ENCODE measurements at regions not wholly inside any gene's neighbourhood (a gene's known extent, or its start where the extent isn't known, plus 50 kb on each side); places are given as distances from the start of the nearest gene placed in this dataset.

DNA sequence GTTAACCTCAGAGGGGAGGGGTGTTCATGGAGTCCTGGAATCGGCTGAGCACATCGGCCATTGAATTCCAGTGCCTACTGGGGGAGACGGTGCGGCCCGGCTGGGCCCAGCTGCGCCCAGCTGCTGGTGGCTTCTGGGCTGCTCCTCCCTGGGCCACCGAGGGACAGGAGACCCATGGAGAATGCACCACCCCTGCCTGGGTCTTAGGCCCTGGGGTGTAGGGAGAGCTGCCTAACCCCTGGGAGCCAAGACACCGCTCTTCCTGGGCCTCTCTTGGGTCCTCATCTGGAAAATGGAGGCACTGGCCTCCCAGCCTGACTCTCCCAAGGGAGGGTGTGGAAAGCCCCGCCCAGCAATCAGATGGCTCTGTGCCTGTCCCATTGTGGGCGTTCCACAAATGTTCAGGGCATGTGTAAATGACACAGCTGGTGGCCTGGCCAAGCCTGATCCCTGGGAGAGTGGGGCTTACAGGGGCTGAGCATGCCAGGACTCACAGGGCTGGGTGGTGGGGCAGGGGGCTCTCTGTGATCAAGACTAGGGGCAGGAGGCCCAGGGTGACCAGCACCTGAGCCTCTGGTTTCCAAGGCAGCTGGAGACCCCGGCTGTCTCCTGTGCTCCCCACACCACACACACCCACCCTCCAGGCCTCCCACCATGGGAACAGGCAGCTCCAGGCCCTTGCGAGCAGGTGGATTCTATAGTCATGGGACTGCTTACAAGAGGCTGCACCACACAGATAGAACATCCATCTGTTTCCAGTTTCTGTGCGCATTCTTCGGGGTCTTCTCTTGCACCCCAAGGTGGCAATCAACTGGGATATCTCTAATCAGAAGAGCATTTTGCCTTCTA lies 150.9 kb downstream of the URI1 start:
- Histone ChIP-seq H3K27me3 (replicated peaks in 1 of 4; ENCODE audit: control insufficient read depth in 3 of 4, extremely low read depth in 1 of 4, insufficient read depth in 3 of 4, low read length in 3 of 4) (no peaks in the 10 kb centered on the region), H3K4ac (replicated peaks; ENCODE audit: insufficient read length, low read depth, low read length) (no peak overlapping the region), H3K56ac (replicated peaks; ENCODE audit: insufficient read length, low read depth, low read length) (no peak overlapping the region), H3K4me1 (replicated peaks in 1 of 4; ENCODE audit: control insufficient read depth in 3 of 4, insufficient read depth in 4 of 4, low read length in 3 of 4) (peaks cover 0 to 5% (median 0%) of the 10 kb centered on the region in 4 experiments; a peak in 2 of 7 replicates), H3K23ac (ENCODE audit: insufficient read length) (no peak overlapping the region), H3K79me2 (ENCODE audit: control insufficient read depth in 1 of 2, insufficient read depth in 2 of 2, low read length in 2 of 2) (no peaks in the 10 kb centered on the region), H3K18ac (ENCODE audit: extremely low read depth, low read length) (no peak overlapping the region), H3K14ac (ENCODE audit: insufficient read length) (no peak overlapping the region), H2AFZ (ENCODE audit: low read length) (no peak overlapping the region), H2BK12ac (ENCODE audit: low read depth, low read length) (no peak overlapping the region), H3K4me3 (ENCODE audit: extremely low read depth in 1 of 4, insufficient read depth in 2 of 4, low read depth in 3 of 4, low read length in 4 of 4) (no peak overlapping the region), H3K79me1 (ENCODE audit: low read depth, low read length) (no peaks in the 10 kb centered on the region), H4K20me1 (replicated peaks in 1 of 2; ENCODE audit: control insufficient read depth in 1 of 2, insufficient read depth in 2 of 2, low read length in 2 of 2) (no peaks in the 10 kb centered on the region), H2BK120ac (replicated peaks; ENCODE audit: low read depth, low read length) (no peak overlapping the region), H4K91ac (replicated peaks; ENCODE audit: insufficient read length, low read length) (no peak overlapping the region), H2BK5ac (ENCODE audit: low read depth, low read length) (no peak overlapping the region), H2BK15ac (ENCODE audit: low read length) (no peak overlapping the region), H3K9ac (replicated peaks in 1 of 4; ENCODE audit: extremely low read depth in 1 of 4, low read depth in 3 of 4, low read length in 3 of 4) (no peak overlapping the region), H3K9me3 (ENCODE audit: insufficient read depth in 2 of 2, low read depth in 1 of 2, low read length in 1 of 2) (no peaks in the 10 kb centered on the region), H4K8ac (ENCODE audit: extremely low read depth, insufficient read depth, low read length) (no peak overlapping the region; the same call in 1 of the 2 replicates), H3K36me3 (ENCODE audit: control insufficient read depth in 2 of 4, insufficient read depth in 4 of 4, low read length in 3 of 4) (no peaks in the 10 kb centered on the region), H2AK5ac (ENCODE audit: low read depth, low read length) (no peak overlapping the region), H4K5ac (ENCODE audit: insufficient read length, low read depth, low read length) (no peak overlapping the region), H3K27ac (ENCODE audit: low read depth, low read length) (no peak overlapping the region), H3K4me2 (ENCODE audit: insufficient read depth in 1 of 2, low read depth in 2 of 2, low read length in 2 of 2) (no peak overlapping the region), H3K23me2 (ENCODE audit: low read depth, low read length) (no peaks in the 10 kb centered on the region), H2BK20ac (ENCODE audit: low read length) (no peak overlapping the region)
- DNase-seq (ENCODE audit: low read depth in 1 of 2, low spot score in 2 of 2) (no peak), FAIRE-seq (no peak)
- no peak for TF ChIP-seq KDM1A (IDR thresholded peaks at IDR 0.05; ENCODE audit: borderline replicate concordance, low read length)
- CTCF ChIA-PET (ENCODE audit: partially characterized antibody), result interaction anchor here (0.6 kb wide), 1 partner anchor 392 kb away, joined by 4 read pairs; no protein-coding TSS in a partner anchor
- 91% methylated on average over 13 of the region's 14 CpGs; no CpG with 5 or more reads in 1 of the 2 experiments for WGBS, 2 experiments (ENCODE audit: extremely low coverage in 1 of 2, insufficient coverage in 1 of 2, insufficient read length in 1 of 2, insufficient replicate concordance in 2 of 2, low coverage in 1 of 2, low lambda C conversion rate in 2 of 2, missing lambda C conversion rate in 1 of 2)
- POLR2A ChIA-PET (ENCODE audit: partially characterized antibody), result no interaction called here

All from H1 (cell line).